Left lobe of liver (tissue), 2 donors: ENCODE measurements at regions not wholly inside any gene's neighbourhood (a gene's known extent, or its start where the extent isn't known, plus 50 kb on each side); places are given as distances from the start of the nearest gene placed in this dataset.

Experiments used
- ATAC-seq: fragments of 200-7000 bp; cut with Tn5 transposase; one replicate; pipeline ENCODE4 v1.9.1; 2020; ENCODE audit warnings: mild to moderate bottlenecking, moderate library complexity
- DNase-seq: peaks from one replicate; pipeline ENCODE4 v3.0.0-alpha.2; 2020; ENCODE audit warnings: low spot score
- donor health status: DM: no; HTN: no; CAD: no; lungs with moderate emphysema.
- donor health status: DM: no; HTN: yes; CAD: no.

GRCh38 chr20:57908704-57909630 is 199.2 kb upstream of the PMEPA1 start:
- ATAC-seq (no peak), DNase-seq (no peak)

GRCh38 chr20:57908226-57908625 is 198.4 kb upstream of the PMEPA1 start:
- ATAC-seq (no peak), DNase-seq (no peak)

GRCh38 chr20:57907131-57908000 is 197.6 kb upstream of the PMEPA1 start:
- DNase-seq: no peak
- no peak for ATAC-seq

- no peak for DNase-seq
These were observed 195.6 kb upstream of the PMEPA1 start for GRCh38 chr20:57905448-57905847.

GRCh38 chr20:57904314-57905105 is 194.7 kb upstream of the PMEPA1 start:
- ATAC-seq (no peak), DNase-seq (no peak)

More at GRCh38 chr20:57905448-57905847, 195.6 kb upstream of the PMEPA1 start:
- ATAC-seq: no peak

GRCh38 chr20:57902473-57902872 is 192.7 kb upstream of the PMEPA1 start:
- ATAC-seq (no peak), DNase-seq (no peak)

GRCh38 chr20:57901526-57901925 is 191.7 kb upstream of the PMEPA1 start:
- ATAC-seq (no peak), DNase-seq (no peak)

- DNase-seq: no peak
- ATAC-seq: no peak
These were observed 190.6 kb upstream of the PMEPA1 start for GRCh38 chr20:57900226-57900905.

- ATAC-seq (no peak), DNase-seq (no peak)
These were observed 189.7 kb upstream of the PMEPA1 start for GRCh38 chr20:57899554-57899953.

GRCh38 chr20:57898332-57898731 is 188.5 kb upstream of the PMEPA1 start:
- no peak for ATAC-seq
- DNase-seq: no peak

- ATAC-seq: peak; percentile 21
- no peak for DNase-seq
These were observed 188.1 kb upstream of the PMEPA1 start for GRCh38 chr20:57897891-57898290.

GRCh38 chr20:57897156-57897874 is 187.5 kb upstream of the PMEPA1 start:
- ATAC-seq: peak; percentile 94
- peak; percentile 95 for DNase-seq

- ATAC-seq (peak; percentile 6), DNase-seq (no peak)
These were observed 186.7 kb upstream of the PMEPA1 start for GRCh38 chr20:57896563-57896962.

- ATAC-seq: no peak
- no peak for DNase-seq
These were observed 186.2 kb upstream of the PMEPA1 start for GRCh38 chr20:57896017-57896416.

GRCh38 chr20:57895161-57895855 is 185.5 kb upstream of the PMEPA1 start:
- ATAC-seq (no peak), DNase-seq (no peak)

GRCh38 chr20:57894522-57894921 is 184.7 kb upstream of the PMEPA1 start:
- ATAC-seq: no peak
- no peak for DNase-seq

- no peak for DNase-seq
These were observed 184.3 kb upstream of the PMEPA1 start for GRCh38 chr20:57894096-57894495.

GRCh38 chr20:57893366-57893999 is 183.7 kb upstream of the PMEPA1 start:
- ATAC-seq (no peak), DNase-seq (no peak)

More at GRCh38 chr20:57894096-57894495, 184.3 kb upstream of the PMEPA1 start:
- ATAC-seq: no peak

- DNase-seq (no peak), ATAC-seq (no peak)
These were observed 182.7 kb upstream of the PMEPA1 start for GRCh38 chr20:57892471-57892870.
